Heart left ventricle (tissue), 16 donors: ENCODE measurements at regions not wholly inside any gene's neighbourhood (a gene's known extent, or its start where the extent isn't known, plus 50 kb on each side); places are given as distances from the start of the nearest gene placed in this dataset.
"Not testable (repeated sequence)": the region's sequence is repeated elsewhere in the genome, so short reads cannot be mapped to it uniquely, and the experiment has no call there.

Experiments
- ATAC-seq, 4 donors: fragments of 200-7000 bp; cut with Tn5 transposase; one replicate each; pipeline ENCODE4 v1.9.1; 2020 to 2022; ENCODE audit warnings: moderate library complexity in 4 of 4, mild to moderate bottlenecking in 3 of 4, moderate number of reproducible peaks in 1 of 4
- DNase-seq, 5 donors: peaks; one replicate each; pipeline ENCODE4 v3.0.0-alpha.2; 2020
- H3K27ac ChIP-seq, 12 donors: fragments of 200-600 bp; sonication (generic) in 4 of 12; one replicate each; pipeline versions ENCODE4 v1.5.0 to v1.8.0; 2016 to 2022; ENCODE audit warnings: mild to moderate bottlenecking in 2 of 12
- H3K27me3 ChIP-seq, 9 donors: fragments of 200-600 bp; sonication (generic) in 2 of 9; one replicate each; pipeline versions ENCODE4 v1.5.1 to v1.8.0; 2016 to 2022; ENCODE audit warnings: mild to moderate bottlenecking in 3 of 9
- H3K36me3 ChIP-seq, 9 donors: fragments of 200-600 bp; sonication (generic) in 2 of 9; one replicate each; pipeline versions ENCODE4 v1.5.0 to v1.8.0; 2018 to 2022; ENCODE audit warnings: mild to moderate bottlenecking in 2 of 9
- H3K4me1 ChIP-seq, 12 donors: fragments of 200-600 bp; sonication (generic) in 4 of 12; one replicate each; pipeline versions ENCODE4 v1.5.0 to v1.8.0; 2016 to 2022; ENCODE audit warnings: mild to moderate bottlenecking in 3 of 12
- H3K4me3 ChIP-seq, 12 donors: fragments of 200-600 bp; sonication (generic) in 4 of 12; one replicate each; pipeline versions ENCODE4 v1.5.0 to v1.8.0; 2017 to 2022; ENCODE audit warnings: mild to moderate bottlenecking in 9 of 12, moderate library complexity in 4 of 12
- H3K9me3 ChIP-seq, 12 donors: fragments of 200-600 bp; sonication (generic) in 4 of 12; one replicate each; pipeline versions ENCODE4 v1.5.0 to v1.8.0; 2016 to 2022; ENCODE audit warnings: mild to moderate bottlenecking in 1 of 12
- CTCF ChIP-seq, 12 donors: fragments of 200-600 bp; sonication (generic) in 4 of 12; IDR thresholded peaks; one replicate each; pipeline versions ENCODE4 v1.5.0 to v1.8.0; 2018 to 2022; ENCODE audit warnings: antibody characterized with exemption in 12 of 12, mild to moderate bottlenecking in 5 of 12
- POLR2A ChIP-seq, 2 donors: fragments of 450-650 bp; IDR thresholded peaks; one replicate each; pipeline ENCODE4 v1.6.1; 2017; ENCODE audit warnings: antibody characterized with exemption in 2 of 2, mild to moderate bottlenecking in 2 of 2, moderate library complexity in 2 of 2
- WGBS, 4 donors: extraction: QIAGEN DNeasy Blood & Tissue Kit in 2 of 4; methylation state at CpG; one replicate each; pipeline versions ENCODE4 v1.1.5 to v1.1.7; 2013 to 2018; 5-methylcytosine and 5-hydroxymethylcytosine counted together
- intact Hi-C, 10 donors: fragments of 100-400 bp; cut with DNase I; formaldehyde crosslinking; loops; one replicate each; pipeline versions ENCODE4 v1.11.1 to v1.14.2; 2022
- donor health status: ischemic (EF 13 %, LVEDD 7.1; RV severe dilation, severe dysfunction).
- donor health status: healthy with polysubstance abuse.
- donor health status: DM: no; HTN: yes; CAD: no.
- donor health status: DM: no; HTN: no; CAD: no.
- donor health status: ischemic (EF 25% LVEDD 6.9; RV normal size, moderate dysfunction).
- donor health status: ischemic (EF 25% LVEDD 5.7; RV mildly dilated, moderate dysfunction).
- donor health status: healthy.
- donor health status: DM: yes; HTN: yes; CAD: no.
- donor health status: ischemic (EF 35%, LVEDD 5.7; RV mildly dilated, moderate dysfunction).
- donor health status: nonischemic (EF 11% LVEDD 7.7; RV severe dilation, severe dysfunction).
- donor health status: DM: yes; HTN: yes; CAD: no.
- donor health status: PGD.
- donor health status: ischemic (EF 29% LVEDD 5.4; RV normal size, mild dysfunction).
- donor health status: nonischemic (EF 23%, LVEDD 6.1; RV moderate dilation, normal function).

DNA sequence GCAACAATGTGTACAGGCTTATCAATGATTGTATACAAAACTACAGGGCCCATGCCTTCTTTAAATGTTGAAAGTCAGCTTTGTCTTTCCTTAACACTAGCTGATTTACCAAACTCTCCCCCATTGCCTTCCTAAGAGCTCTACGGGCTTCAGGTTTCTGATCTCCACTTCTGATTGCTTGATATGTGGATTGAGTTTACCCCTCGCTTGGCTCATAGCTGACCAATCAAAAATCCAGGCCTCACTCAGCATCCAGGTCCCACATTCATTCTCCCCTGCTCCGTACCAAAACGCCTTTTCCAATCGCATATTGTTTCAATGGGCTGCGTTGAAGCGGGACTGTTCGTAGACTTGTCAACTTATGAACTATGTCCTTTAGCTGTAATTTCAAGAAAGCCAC is 195.1 kb upstream of the TOX3 start:
- TF ChIP-seq CTCF (IDR thresholded peaks at IDR 0.05) (no peak), POLR2A (IDR thresholded peaks at IDR 0.05) (no peak)
- Histone ChIP-seq H3K4me1 (no peaks in the 10 kb centered on the region), H3K27me3 (no peaks in the 10 kb centered on the region), H3K9me3 (peaks cover 0 to 4% (median 0%) of the 10 kb centered on the region in 12 donors), H3K36me3 (no peaks in the 10 kb centered on the region), H3K27ac (no peak overlapping the region), H3K4me3 (no peak overlapping the region)
- 83 to 92% (median 85%) methylated on average over 8 of the region's 8 CpGs for WGBS, 4 donors
- ATAC-seq (no peak), DNase-seq (no peak)
- intact Hi-C loops, result no loop called here

DNA sequence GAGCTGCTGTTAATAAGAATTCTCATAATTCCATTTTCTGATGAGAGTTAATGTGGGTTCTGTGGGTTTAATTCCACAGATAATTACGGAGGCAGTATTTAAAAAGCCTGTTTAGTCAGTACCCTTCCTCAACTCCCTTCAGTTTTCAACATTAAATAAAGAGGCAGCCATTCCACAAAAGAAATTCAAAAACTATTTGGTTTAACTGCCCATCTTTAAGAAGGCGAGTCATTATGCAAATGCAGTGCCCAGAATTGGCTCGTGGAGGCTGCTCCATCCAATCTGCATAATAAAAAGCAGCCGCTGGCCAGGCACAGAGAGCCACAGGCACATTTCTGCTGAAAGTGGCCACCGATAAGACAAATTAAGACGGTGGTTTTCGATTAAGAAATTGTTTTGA is 194.4 kb upstream of the TOX3 start:
- WGBS, 4 donors, result 34 to 42% (median 36%) methylated on average over 7 of the region's 7 CpGs
- no peak for TF ChIP-seq CTCF (IDR thresholded peaks at IDR 0.05)
- TF ChIP-seq POLR2A (IDR thresholded peaks at IDR 0.05), result no peak
- H3K4me3 ChIP-seq, result no peak overlapping the region
- intact Hi-C loops, result no loop called here
- DNase-seq (no peak), ATAC-seq (no peak)
- H3K36me3 ChIP-seq, result no peaks in the 10 kb centered on the region
- peaks cover 0 to 2% (median 0%) of the 10 kb centered on the region in 9 donors for H3K27me3 ChIP-seq
- no peaks in the 10 kb centered on the region for H3K4me1 ChIP-seq
- peaks cover 0 to 4% (median 0%) of the 10 kb centered on the region in 12 donors for H3K9me3 ChIP-seq
- no peak overlapping the region for H3K27ac ChIP-seq

- no peak for ATAC-seq
- Histone ChIP-seq H3K36me3 (no peaks in the 10 kb centered on the region), H3K27me3 (peaks cover 0 to 4% (median 0%) of the 10 kb centered on the region in 9 donors), H3K27ac (no peak overlapping the region), H3K9me3 (peaks cover 0 to 4% (median 0%) of the 10 kb centered on the region in 12 donors), H3K4me1 (no peaks in the 10 kb centered on the region), H3K4me3 (no peak overlapping the region)
- 80 to 88% (median 82%) methylated on average over 4 of the region's 4 CpGs for WGBS, 4 donors
- intact Hi-C loops, result no loop called here
- DNase-seq, result no peak
- TF ChIP-seq POLR2A (IDR thresholded peaks at IDR 0.05) (no peak), CTCF (IDR thresholded peaks at IDR 0.05) (no peak)
Measured at GRCh38 chr16:52740766-52741165, 193.8 kb upstream of the TOX3 start.

GRCh38 chr16:52740333-52740732 is 193.4 kb upstream of the TOX3 start:
- ATAC-seq (no peak), DNase-seq (no peak)
- Histone ChIP-seq H3K4me3 (no peak overlapping the region), H3K4me1 (no peaks in the 10 kb centered on the region), H3K27ac (no peak overlapping the region), H3K36me3 (no peaks in the 10 kb centered on the region), H3K27me3 (peaks cover 0 to 4% (median 0%) of the 10 kb centered on the region in 9 donors), H3K9me3 (peaks cover 0 to 4% (median 0%) of the 10 kb centered on the region in 12 donors)
- no peak for TF ChIP-seq POLR2A (IDR thresholded peaks at IDR 0.05)
- TF ChIP-seq CTCF (IDR thresholded peaks at IDR 0.05), result no peak
- 72 to 81% (median 74%) methylated on average over 2 of the region's 2 CpGs for WGBS, 4 donors
- intact Hi-C loops, result no loop called here

GRCh38 chr16:52738992-52739391 is 192.0 kb upstream of the TOX3 start:
- H3K4me3 ChIP-seq, DNase-seq, H3K27me3 ChIP-seq, ATAC-seq, H3K27ac ChIP-seq, H3K4me1 ChIP-seq, H3K36me3 ChIP-seq, H3K9me3 ChIP-seq, intact Hi-C loops: not testable (repeated sequence)
- 83 to 91% (median 90%) methylated on average over 2 of the region's 2 CpGs for WGBS, 4 donors
